ENCODE measurements at regions not wholly inside any gene's neighbourhood (a gene's known extent, or its start where the extent isn't known, plus 50 kb on each side); places are given as distances from the start of the nearest gene placed in this dataset.

DNA sequence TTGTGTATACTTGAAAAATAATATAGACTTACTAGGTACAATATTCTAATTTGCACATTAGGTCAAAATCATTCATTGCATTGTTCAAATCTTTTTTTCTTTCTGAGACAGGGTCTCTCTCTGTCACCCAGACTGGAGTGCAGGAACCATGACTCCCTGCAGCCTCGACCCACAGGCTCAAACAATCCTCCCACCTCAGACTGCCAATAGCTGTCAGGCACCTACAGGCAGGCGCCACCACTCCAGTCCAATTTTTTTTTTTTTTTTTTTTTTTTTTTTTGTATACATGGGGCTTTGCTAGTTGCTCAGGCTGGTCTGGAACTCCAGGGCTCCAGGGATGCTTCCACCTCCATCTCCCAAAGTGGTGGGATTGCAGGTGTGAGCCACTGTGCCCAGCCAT lies 656.9 kb downstream of the KCNT2 start:
- H3K27ac Mint-ChIP-seq (ENCODE audit: unreplicated experiment): no peak overlapping the region

GRCh38 chr1:195948123-195948895 lies 659.9 kb downstream of the KCNT2 start:
- no peak overlapping the region for H3K27ac Mint-ChIP-seq (ENCODE audit: unreplicated experiment)
- no peaks in the 10 kb centered on the region for H3K4me1 Mint-ChIP-seq (ENCODE audit: low read depth, unreplicated experiment)
- no peak for DNase-seq
- no peaks in the 10 kb centered on the region for H3K27me3 Mint-ChIP-seq (ENCODE audit: unreplicated experiment)
- no peak overlapping the region for H3K4me3 Mint-ChIP-seq (ENCODE audit: unreplicated experiment)
- no peaks in the 10 kb centered on the region for H3K36me3 Mint-ChIP-seq (ENCODE audit: unreplicated experiment)
- no peak for TF ChIP-seq CTCF (IDR thresholded peaks at IDR 0.05; ENCODE audit: partially characterized antibody, unreplicated experiment)
- peaks cover 3% of the 10 kb centered on the region for H3K9me3 Mint-ChIP-seq (ENCODE audit: unreplicated experiment)

More for the DNA sequence above, 656.9 kb downstream of the KCNT2 start:
- DNase-seq: no peak
- TF ChIP-seq CTCF (IDR thresholded peaks at IDR 0.05; ENCODE audit: partially characterized antibody, unreplicated experiment): no peak
- Mint-ChIP-seq H3K36me3 (ENCODE audit: unreplicated experiment) (no peaks in the 10 kb centered on the region), H3K4me3 (ENCODE audit: unreplicated experiment) (no peak overlapping the region), H3K4me1 (ENCODE audit: low read depth, unreplicated experiment) (no peaks in the 10 kb centered on the region), H3K27me3 (ENCODE audit: unreplicated experiment) (no peaks in the 10 kb centered on the region), H3K9me3 (ENCODE audit: unreplicated experiment) (peaks cover 3% of the 10 kb centered on the region)

GRCh38 chr1:195946500-195946899 lies 661.7 kb downstream of the KCNT2 start:
- no peak overlapping the region for H3K27ac Mint-ChIP-seq (ENCODE audit: unreplicated experiment)
- no peak for TF ChIP-seq CTCF (IDR thresholded peaks at IDR 0.05; ENCODE audit: partially characterized antibody, unreplicated experiment)
- H3K36me3 Mint-ChIP-seq (ENCODE audit: unreplicated experiment): no peaks in the 10 kb centered on the region
- H3K4me3 Mint-ChIP-seq (ENCODE audit: unreplicated experiment): no peak overlapping the region
- H3K4me1 Mint-ChIP-seq (ENCODE audit: low read depth, unreplicated experiment): no peaks in the 10 kb centered on the region
- H3K27me3 Mint-ChIP-seq (ENCODE audit: unreplicated experiment): peaks cover 1% of the 10 kb centered on the region
- no peak for DNase-seq
- H3K9me3 Mint-ChIP-seq (ENCODE audit: unreplicated experiment): peaks cover 1% of the 10 kb centered on the region

- no peaks in the 10 kb centered on the region for H3K4me1 Mint-ChIP-seq (ENCODE audit: low read depth, unreplicated experiment)
- no peaks in the 10 kb centered on the region for H3K9me3 Mint-ChIP-seq (ENCODE audit: unreplicated experiment)
- H3K4me3 Mint-ChIP-seq (ENCODE audit: unreplicated experiment): no peak overlapping the region
- H3K36me3 Mint-ChIP-seq (ENCODE audit: unreplicated experiment): no peaks in the 10 kb centered on the region
- no peak for DNase-seq
- H3K27ac Mint-ChIP-seq (ENCODE audit: unreplicated experiment): no peak overlapping the region
- peaks cover 1% of the 10 kb centered on the region for H3K27me3 Mint-ChIP-seq (ENCODE audit: unreplicated experiment)
- TF ChIP-seq CTCF (IDR thresholded peaks at IDR 0.05; ENCODE audit: partially characterized antibody, unreplicated experiment): no peak
Measured at GRCh38 chr1:195941795-195942194, 666.4 kb downstream of the KCNT2 start.

DNA sequence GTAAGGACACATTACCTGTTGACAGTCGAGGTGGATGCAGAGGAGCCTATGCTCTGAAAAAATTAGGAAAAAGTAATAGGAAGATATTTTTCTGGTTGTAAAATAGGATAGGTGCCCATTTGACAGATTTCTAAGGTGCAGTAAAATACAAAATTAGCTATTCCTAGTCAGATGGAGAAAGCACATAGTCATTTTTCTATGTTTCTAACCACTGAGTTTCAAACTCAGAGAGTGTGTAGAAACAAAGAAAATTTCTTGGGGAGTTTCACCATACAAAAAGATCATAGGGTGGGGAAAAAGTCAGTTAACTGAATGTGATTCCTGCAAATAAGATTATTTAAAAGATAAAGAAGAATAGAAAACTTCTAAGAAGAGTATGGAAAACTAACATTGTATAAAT lies 666.9 kb downstream of the KCNT2 start:
- Mint-ChIP-seq H3K36me3 (ENCODE audit: unreplicated experiment) (no peaks in the 10 kb centered on the region), H3K27ac (ENCODE audit: unreplicated experiment) (no peak overlapping the region), H3K9me3 (ENCODE audit: unreplicated experiment) (no peaks in the 10 kb centered on the region), H3K27me3 (ENCODE audit: unreplicated experiment) (peaks cover 1% of the 10 kb centered on the region), H3K4me3 (ENCODE audit: unreplicated experiment) (no peak overlapping the region), H3K4me1 (ENCODE audit: low read depth, unreplicated experiment) (no peaks in the 10 kb centered on the region)
- DNase-seq: no peak
- TF ChIP-seq CTCF (IDR thresholded peaks at IDR 0.05; ENCODE audit: partially characterized antibody, unreplicated experiment): no peak
